Mammary epithelial cell (primary cell): ENCODE measurements at regions not wholly inside any gene's neighbourhood (a gene's known extent, or its start where the extent isn't known, plus 50 kb on each side); places are given as distances from the start of the nearest gene placed in this dataset.

Experiments used
- CTCF ChIP-seq, 2 donors: IDR thresholded peaks in 1 of 2; conservative IDR thresholded peaks in 1 of 2; 2 replicates each; pipeline ENCODE4 v1.5.1; 2011 to 2012; ENCODE audit warnings: inconsistent platforms in 2 of 2, low read length in 2 of 2, mild to moderate bottlenecking in 2 of 2, control low read depth in 1 of 2, low read depth in 1 of 2; ENCODE audit not compliant: insufficient read depth in 1 of 2; ENCODE audit errors: extremely low read depth in 1 of 2
- EZH2 ChIP-seq: IDR thresholded peaks from 2 replicates; pipeline ENCODE4 v1.6.1; 2012; ENCODE audit warnings: low read length, inconsistent platforms, borderline replicate concordance

GRCh38 chr2:146481629-146482028 is 1363.2 kb upstream of the ACVR2A start:
- no peak for TF ChIP-seq CTCF (conservative IDR thresholded peaks at IDR 0.05 in 1 of 2, IDR thresholded peaks at IDR 0.05 in 1 of 2; ENCODE audit: extremely low read depth in 1 of 2, insufficient read depth in 1 of 2, low read depth in 1 of 2, low read length in 2 of 2)
- TF ChIP-seq EZH2 = no peak
